HEK293T (cell line): ENCODE measurements at regions not wholly inside any gene's neighbourhood (a gene's known extent, or its start where the extent isn't known, plus 50 kb on each side); places are given as distances from the start of the nearest gene placed in this dataset.

Experiments
- CTCF ChIA-PET: fragments of 350-600 bp; formaldehyde crosslinking; extraction: SDS; loops from one replicate; lab custom pipeline; 2021; ENCODE audit warnings: antibody characterized with exemption, inconsistent platforms; lab: Yijun Ruan, JAX
- POLR2A ChIA-PET: fragments of 350-600 bp; formaldehyde crosslinking; extraction: SDS; loops from one replicate; lab custom pipeline; 2020; ENCODE audit warnings: antibody characterized with exemption, inconsistent platforms; lab: Yijun Ruan, JAX
- DNase-seq: peaks from one replicate; pipeline ENCODE4 v3.0.0; 2012; ENCODE audit warnings: mixed read lengths; ENCODE audit errors: extremely low spot score
- ARNT ChIP-seq: fragments of 450-650 bp; IDR thresholded peaks from 2 replicates; pipeline ENCODE4 v1.6.1; 2017; ENCODE audit warnings: mild to moderate bottlenecking
- BHLHE40 ChIP-seq: fragments of 450-650 bp; IDR thresholded peaks from 2 replicates; pipeline ENCODE4 v1.6.1; 2016; ENCODE audit warnings: mild to moderate bottlenecking, moderate library complexity, borderline replicate concordance
- CTBP1 ChIP-seq: fragments of 450-650 bp; IDR thresholded peaks from 2 replicates; pipeline ENCODE4 v1.6.1; 2016; ENCODE audit warnings: borderline replicate concordance
- ELF4 ChIP-seq: fragments of 450-650 bp; IDR thresholded peaks from 2 replicates; pipeline ENCODE4 v1.6.1; 2017; ENCODE audit warnings: antibody characterized with exemption
- FOXA1 ChIP-seq: fragments of 450-650 bp; IDR thresholded peaks from 2 replicates; pipeline ENCODE4 v1.6.1; 2016; ENCODE audit warnings: mild to moderate bottlenecking
- FOXK2 ChIP-seq: fragments of 450-650 bp; IDR thresholded peaks from 2 replicates; pipeline ENCODE4 v1.6.1; 2016; ENCODE audit warnings: mild to moderate bottlenecking
- FOXM1 ChIP-seq: fragments of 450-650 bp; IDR thresholded peaks from 2 replicates; pipeline ENCODE4 v1.6.1; 2017; ENCODE audit warnings: mild to moderate bottlenecking, borderline replicate concordance
- HDGF ChIP-seq: fragments of 450-650 bp; IDR thresholded peaks from 2 replicates; pipeline ENCODE4 v1.6.1; 2017; ENCODE audit warnings: antibody characterized with exemption, borderline replicate concordance
- L3MBTL2 ChIP-seq: fragments of 450-650 bp; conservative IDR thresholded peaks from 2 replicates; pipeline ENCODE4 v1.6.1; 2016; ENCODE audit warnings: mild to moderate bottlenecking
- LEF1 ChIP-seq: fragments of 450-650 bp; IDR thresholded peaks from 2 replicates; pipeline ENCODE4 v1.6.1; 2017; ENCODE audit warnings: mild to moderate bottlenecking, borderline replicate concordance
- NFRKB ChIP-seq: fragments of 450-650 bp; IDR thresholded peaks from 2 replicates; pipeline ENCODE4 v1.6.1; 2016; ENCODE audit warnings: mild to moderate bottlenecking, moderate library complexity
- SP1 ChIP-seq: fragments of 450-650 bp; IDR thresholded peaks from 2 replicates; pipeline ENCODE4 v1.6.1; 2017
- SUZ12 ChIP-seq: fragments of 450-650 bp; IDR thresholded peaks from 2 replicates; pipeline ENCODE4 v1.6.1; 2016; ENCODE audit warnings: mild to moderate bottlenecking
- TARDBP ChIP-seq: fragments of 450-650 bp; IDR thresholded peaks from 2 replicates; pipeline ENCODE4 v1.6.1; 2016
- ZNF384 ChIP-seq: fragments of 450-650 bp; IDR thresholded peaks from 2 replicates; pipeline ENCODE4 v1.6.1; 2016
- TF ChIP-seq, protein P1 (sequence below): fragments of 450-650 bp; IDR thresholded peaks from 2 replicates; pipeline ENCODE4 v1.6.1; 2016

- ChIA-PET CTCF (no interaction called here), POLR2A (no interaction called here)
- TF ChIP-seq, protein P1, sequence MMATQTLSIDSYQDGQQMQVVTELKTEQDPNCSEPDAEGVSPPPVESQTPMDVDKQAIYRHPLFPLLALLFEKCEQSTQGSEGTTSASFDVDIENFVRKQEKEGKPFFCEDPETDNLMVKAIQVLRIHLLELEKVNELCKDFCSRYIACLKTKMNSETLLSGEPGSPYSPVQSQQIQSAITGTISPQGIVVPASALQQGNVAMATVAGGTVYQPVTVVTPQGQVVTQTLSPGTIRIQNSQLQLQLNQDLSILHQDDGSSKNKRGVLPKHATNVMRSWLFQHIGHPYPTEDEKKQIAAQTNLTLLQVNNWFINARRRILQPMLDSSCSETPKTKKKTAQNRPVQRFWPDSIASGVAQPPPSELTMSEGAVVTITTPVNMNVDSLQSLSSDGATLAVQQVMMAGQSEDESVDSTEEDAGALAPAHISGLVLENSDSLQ = no peak
- TF ChIP-seq SUZ12 (no peak), CTBP1 (no peak), SP1 (no peak)
- no peak for DNase-seq
These were observed 166.5 kb upstream of the GSC start for GRCh38 chr14:94936401-94936892.

DNA sequence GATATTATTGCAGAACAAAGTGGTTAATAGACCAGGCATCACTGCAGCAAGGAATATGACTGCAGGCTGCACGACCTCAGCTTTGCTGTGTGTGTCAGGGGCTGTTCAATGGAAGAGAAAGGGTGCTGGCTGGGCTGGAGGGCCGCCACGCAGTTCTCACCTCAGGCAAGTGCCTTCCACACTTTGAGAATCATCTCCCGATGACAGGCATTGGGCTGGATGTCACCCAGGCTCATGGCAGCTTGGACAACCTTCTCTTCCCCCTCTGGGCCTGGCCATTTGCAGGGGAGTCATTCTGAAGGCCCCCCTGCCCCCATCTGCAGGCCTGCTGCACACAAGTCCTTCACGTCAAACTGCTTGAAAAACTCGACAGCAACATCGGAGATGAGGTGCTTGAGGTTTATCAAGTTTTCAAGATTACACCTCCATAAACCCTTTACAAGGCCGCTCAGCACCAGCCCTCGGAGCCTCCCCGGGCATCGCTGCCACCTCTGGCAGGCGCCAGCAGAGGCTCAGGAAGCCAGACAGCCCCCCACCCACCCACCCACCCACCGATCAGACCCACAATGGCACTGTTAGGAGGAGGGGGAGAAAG, 165.9 kb upstream of the GSC start:
- POLR2A ChIA-PET = no interaction called here
- CTCF ChIA-PET = no interaction called here
- no peak for DNase-seq
- TF ChIP-seq FOXA1 (no peak), BHLHE40 (no peak), SUZ12 (no peak), L3MBTL2 (no peak)

GRCh38 chr14:94934276-94934810, 164.4 kb upstream of the GSC start:
- no peak for DNase-seq
- ChIA-PET CTCF (interaction anchor here (0.6 kb wide), 1 partner anchor 12 kb away, joined by 4 read pairs; no protein-coding TSS in a partner anchor), POLR2A (no interaction called here)
- no peak for TF ChIP-seq NFRKB

DNA sequence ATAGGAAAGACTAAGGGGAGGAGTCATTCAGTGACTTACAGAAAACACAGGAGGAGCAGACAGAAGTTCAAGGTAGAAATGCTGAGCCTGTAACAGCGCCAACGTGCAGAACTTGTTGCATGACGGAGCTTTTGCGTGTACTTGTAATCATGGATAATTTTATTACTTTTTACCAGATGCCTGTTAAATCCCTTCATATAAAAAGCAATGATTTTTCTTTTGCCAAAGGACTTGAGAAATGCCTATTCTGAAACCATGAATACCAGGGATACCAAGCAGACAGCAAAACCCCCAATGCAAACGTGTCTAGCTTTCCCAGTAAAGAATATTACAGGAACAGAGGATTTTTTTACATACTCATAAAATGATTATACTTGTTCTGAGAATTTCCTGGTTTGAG, 163.6 kb upstream of the GSC start:
- ChIA-PET CTCF (no interaction called here), POLR2A (no interaction called here)
- no peak for DNase-seq
- TF ChIP-seq SUZ12 (no peak), FOXK2 (no peak), HDGF (no peak), BHLHE40 (no peak), TARDBP (no peak), CTBP1 (no peak), ARNT (no peak), ELF4 (no peak), NFRKB (no peak), L3MBTL2 (no peak), LEF1 (no peak)
- TF ChIP-seq, protein P1 = no peak

DNA sequence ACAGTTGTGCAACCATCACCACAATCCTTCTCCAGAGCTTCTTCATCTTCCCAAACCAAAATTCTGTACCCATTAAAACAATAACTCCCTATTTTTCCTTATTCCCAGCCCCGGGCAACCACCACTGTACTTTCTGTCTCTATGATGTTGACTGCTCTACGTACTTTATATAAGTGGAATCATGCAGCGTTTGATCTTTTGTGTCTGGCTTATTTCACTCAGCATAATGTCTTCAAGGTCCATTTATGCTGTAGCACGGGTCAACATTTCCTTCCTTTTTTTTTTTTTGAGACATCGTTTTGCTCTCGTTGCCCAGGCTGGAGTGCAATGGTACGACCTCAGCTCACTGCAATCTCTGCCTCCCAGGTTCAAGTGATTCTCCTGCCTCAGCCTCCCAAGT, 162.7 kb upstream of the GSC start:
- ChIA-PET CTCF (no interaction called here), POLR2A (no interaction called here)
- TF ChIP-seq FOXK2 = no peak
- no peak for TF ChIP-seq FOXM1
- TF ChIP-seq, protein P1 = no peak
- TF ChIP-seq L3MBTL2 = no peak
- no peak for TF ChIP-seq FOXA1
- DNase-seq = no peak

DNA sequence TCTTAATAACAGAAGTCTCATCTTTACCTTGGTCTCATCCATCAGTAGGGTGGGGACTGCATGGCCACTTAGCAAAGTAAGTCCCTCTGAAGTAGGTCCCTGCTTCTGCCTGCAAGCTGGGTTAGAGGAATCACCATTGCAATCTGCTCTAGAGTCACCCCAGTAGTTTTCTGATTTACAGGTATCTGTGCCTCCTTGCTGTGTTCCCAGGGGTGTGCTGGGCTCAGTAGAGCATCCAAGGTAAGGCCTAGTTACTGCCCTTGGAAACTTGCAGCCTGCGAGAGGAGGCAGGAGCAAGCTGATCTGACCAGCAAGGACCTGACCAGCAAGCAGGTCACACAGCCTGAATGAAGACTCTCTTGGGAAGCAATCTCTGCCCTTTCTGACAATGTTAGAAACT, 160.8 kb upstream of the GSC start:
- POLR2A ChIA-PET = no interaction called here
- TF ChIP-seq LEF1 (no peak), ZNF384 (no peak), FOXA1 (no peak), SUZ12 (no peak), CTBP1 (no peak), SP1 (no peak), FOXM1 (no peak), L3MBTL2 (no peak), HDGF (no peak), ARNT (no peak), TARDBP (no peak), FOXK2 (no peak), NFRKB (no peak), BHLHE40 (no peak), ELF4 (no peak)
- TF ChIP-seq, protein P1 = no peak
- CTCF ChIA-PET = no interaction called here

More for the DNA sequence above, 160.8 kb upstream of the GSC start:
- DNase-seq = no peak
